Gastrocnemius medialis (tissue), 4 donors: ENCODE measurements at regions not wholly inside any gene's neighbourhood (a gene's known extent, or its start where the extent isn't known, plus 50 kb on each side); places are given as distances from the start of the nearest gene placed in this dataset.

ENCODE experiments used
- CTCF ChIP-seq, 5 experiments: fragments of 450-650 bp in 3 of 5; fragments of 200-600 bp in 2 of 5; sonication (generic) in 2 of 5; IDR thresholded peaks in 4 of 5; conservative IDR thresholded peaks in 1 of 5; 1 replicate in 4 of 5; 2 replicates in 1 of 5; pipeline ENCODE4 v1.5.1; 2016 to 2019; ENCODE audit warnings: antibody characterized with exemption in 5 of 5, mild to moderate bottlenecking in 3 of 5, moderate library complexity in 3 of 5
- POLR2A ChIP-seq, 2 donors: fragments of 450-650 bp; IDR thresholded peaks; one replicate each; pipeline ENCODE4 v1.6.1; 2017; ENCODE audit warnings: antibody characterized with exemption in 2 of 2, mild to moderate bottlenecking in 2 of 2, moderate library complexity in 2 of 2

- TF ChIP-seq CTCF (IDR thresholded peaks at IDR 0.05 in 4 of 5, conservative IDR thresholded peaks at IDR 0.05 in 1 of 5) (no peak), POLR2A (IDR thresholded peaks at IDR 0.05) (no peak)
Measured at GRCh38 chr10:107915215-107915610, 750.7 kb upstream of the SORCS1 start.
